HuH-7 (cell line): ENCODE measurements at regions not wholly inside any gene's neighbourhood (a gene's known extent, or its start where the extent isn't known, plus 50 kb on each side); places are given as distances from the start of the nearest gene placed in this dataset.
"Not testable (repeated sequence)": the region's sequence is repeated elsewhere in the genome, so short reads cannot be mapped to it uniquely, and the experiment has no call there.

ENCODE experiments used
- DNase-seq: peaks from one replicate; pipeline ENCODE4 v3.0.0; 2011; ENCODE audit warnings: low spot score

DNA sequence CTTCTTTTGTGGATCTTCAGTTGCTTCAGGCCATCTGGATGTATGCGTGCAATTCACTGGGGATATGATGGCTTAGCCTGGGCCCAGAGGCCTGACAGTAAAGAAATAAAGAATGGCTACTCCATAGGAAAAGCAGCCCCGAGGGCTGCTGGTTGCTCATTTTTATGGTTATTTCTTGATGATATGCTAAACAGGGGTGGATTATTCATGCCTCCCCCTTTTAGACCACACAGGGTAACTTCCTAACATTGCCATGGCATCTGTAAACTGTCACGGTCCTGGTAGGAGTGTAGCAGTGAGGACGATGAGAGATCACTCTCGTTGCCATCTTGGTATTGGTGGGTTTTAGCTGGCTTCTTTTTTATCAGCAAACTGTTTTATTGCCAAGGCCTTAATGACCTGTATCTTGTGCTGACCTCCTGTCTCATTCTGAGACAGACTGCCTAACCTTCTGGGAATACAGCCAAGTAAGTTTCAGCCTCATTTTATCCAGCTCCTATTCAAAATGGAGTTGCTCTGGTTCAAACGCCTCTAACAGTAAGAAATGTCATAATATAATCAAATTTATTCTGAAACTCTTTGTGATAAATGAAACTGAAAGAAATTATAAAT is 60.5 kb downstream of the DSEL start:
- no peak for DNase-seq

DNA sequence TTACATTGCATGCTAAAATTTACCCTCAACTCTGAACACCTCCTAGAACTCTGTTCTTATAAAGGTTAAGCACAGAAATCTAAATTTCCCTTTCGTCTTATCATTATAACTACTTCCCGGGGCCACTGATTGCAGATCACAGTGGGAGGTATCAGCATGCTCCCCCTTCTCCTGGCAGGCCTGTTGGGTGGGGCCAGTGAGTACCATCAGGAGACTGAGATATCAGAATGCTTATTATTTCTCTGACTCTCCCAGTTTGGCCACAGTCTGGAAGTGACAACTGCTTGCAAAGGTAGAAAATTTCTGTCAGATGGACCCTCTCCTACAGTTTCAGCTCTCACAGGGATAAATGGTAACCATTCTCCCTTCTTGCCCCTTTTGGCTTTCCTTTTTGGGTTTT is 62.6 kb downstream of the DSEL start:
- DNase-seq = no peak

DNA sequence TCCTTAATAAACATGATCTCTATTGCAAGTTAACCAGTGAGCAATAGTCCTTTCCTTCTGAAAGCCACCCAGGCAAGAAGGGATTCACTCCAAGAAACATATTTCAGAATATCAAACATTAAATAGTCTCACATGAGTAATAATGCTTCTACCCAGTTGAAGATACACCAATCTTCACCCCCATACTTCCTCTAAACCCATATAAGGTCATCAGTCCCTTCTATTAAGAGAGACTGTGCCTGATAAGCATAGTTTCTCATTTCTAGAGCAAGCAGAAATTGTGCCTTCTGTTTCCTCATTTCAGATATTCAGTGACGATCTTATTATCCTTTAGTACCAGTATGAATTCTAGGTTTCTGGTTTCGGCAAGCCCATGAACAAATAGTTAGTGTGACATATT is 64.6 kb downstream of the DSEL start:
- DNase-seq = no peak

DNA sequence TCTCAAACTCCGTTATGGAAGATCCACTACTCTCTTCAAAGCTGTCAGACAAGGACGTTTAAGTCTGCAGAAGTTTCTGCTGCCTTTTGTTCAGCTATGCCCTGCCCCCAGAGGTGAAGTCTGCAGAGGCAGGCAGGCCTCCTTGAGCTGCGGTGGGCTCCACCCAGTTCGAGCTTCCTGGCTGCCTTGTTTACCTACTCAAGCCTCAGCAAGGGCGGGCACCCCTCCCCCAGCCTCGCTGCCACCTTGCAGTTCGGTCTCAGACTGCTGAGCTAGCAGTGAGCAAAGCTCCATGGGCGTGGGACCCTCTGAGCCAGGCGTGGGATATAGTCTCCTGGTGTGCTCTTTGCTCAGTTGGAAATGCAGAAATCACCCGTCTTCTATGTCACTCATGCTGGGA is 65.4 kb downstream of the DSEL start:
- DNase-seq = not testable (repeated sequence)

DNA sequence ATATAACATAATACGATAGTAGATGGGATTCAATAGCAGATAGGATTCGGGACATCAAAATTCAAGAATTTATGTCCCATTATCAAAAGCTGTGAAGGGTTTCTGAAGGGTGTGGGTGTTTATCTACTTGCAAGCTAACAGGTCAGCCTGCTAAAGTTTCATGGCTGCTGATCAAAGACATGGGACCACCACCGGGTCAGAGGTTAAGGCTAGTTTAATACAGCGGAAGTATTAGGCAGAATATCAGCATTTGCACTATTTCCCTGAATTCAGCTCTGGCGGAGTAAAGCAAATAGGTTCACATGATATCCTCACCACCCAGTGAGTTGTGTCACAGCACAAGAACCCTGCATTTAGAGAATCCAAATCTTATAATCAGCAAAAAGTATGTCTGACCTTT is 82.5 kb downstream of the DSEL start:
- DNase-seq = peak; percentile 12

DNA sequence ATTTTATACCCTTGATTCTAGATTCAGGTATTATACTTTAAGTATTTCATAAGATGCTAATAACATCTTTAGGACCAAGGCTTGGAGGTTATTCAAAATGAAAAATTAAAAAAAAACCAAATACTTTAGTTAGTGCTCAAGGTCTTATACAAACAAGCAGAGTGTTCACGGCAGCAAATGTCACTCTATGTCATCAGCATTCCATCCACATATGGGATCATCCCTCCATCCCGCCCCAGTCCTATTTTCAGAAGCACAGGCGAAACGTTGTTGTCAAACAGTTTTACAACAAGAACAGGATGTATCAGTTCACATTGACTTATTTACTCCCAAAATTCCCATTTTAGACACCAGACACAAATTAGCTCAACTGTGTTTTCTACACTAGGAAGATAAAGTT is 83.7 kb downstream of the DSEL start:
- no peak for DNase-seq

DNA sequence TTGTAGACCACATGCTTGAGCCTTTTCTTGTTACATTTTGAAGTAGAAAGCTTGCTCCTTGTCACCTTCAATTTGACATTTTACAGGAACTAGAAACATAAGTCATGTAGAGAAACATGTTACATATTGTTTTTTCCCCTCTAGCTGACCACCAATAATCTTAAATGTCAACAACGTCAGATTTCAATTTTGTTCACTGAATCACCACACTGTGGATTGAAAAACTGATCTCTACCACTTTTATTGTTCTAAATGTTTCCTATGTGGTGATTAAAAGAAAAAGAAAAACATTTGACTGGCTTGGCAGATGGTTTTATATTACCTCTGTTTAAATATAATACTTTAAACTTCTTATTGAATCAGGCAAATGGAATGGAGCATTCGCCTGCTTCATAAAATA is 87.7 kb downstream of the DSEL start:
- no peak for DNase-seq

DNA sequence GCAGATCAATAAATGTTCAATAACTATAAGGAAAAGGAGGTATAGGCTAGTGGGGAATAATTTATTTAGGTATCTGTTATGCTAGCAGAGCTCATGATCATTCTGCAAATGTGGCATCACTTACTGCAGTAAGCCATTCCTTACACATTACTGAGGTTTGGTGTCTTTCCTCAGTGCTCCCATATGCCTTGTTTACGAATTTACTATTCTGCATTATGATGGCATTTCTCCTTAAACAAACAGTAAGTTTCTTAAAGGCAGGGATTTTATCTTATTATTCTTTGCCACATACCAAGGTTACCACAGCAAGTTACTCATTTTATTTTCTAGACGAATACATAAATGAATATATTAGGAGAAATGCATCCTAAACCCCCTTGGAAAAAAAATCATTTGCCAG is 88.4 kb downstream of the DSEL start:
- DNase-seq = no peak

DNA sequence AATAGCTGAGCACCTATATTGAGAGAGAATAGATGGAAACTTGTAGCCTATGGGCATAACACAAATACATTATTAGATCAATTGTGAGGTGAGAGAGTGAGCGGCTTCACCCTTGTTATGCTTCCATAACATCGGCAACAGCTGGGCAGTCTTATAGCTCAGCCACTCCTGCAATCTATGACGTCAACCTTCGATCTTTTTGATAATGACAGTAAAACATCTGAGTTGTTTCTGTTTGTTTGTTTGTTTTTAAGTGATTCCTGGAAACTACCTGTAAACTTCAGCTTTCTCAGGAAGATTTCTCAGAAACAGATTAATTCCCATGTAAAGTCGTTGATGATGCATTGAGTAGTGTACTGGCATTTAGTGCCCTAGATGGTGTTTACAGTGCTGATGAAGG is 90.0 kb downstream of the DSEL start:
- DNase-seq = no peak

DNA sequence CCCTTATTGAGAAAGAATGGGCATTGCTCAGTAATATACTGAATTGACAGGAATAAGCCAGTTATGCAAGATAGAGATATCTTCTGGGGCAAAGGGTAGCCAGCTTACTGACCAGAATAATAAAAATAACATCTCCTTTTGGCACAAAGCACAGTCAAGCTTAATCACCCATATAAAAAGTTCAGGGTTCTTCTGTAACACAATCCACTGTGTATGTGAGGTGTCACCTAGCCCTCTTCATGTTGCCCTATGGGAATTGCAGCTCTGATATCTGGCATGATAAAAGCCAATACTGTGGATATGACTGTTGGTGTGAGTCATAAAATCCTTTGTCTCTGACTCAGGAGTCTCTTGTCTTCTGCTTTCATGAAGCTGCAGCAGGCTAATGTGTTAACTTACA is 90.8 kb downstream of the DSEL start:
- no peak for DNase-seq

DNA sequence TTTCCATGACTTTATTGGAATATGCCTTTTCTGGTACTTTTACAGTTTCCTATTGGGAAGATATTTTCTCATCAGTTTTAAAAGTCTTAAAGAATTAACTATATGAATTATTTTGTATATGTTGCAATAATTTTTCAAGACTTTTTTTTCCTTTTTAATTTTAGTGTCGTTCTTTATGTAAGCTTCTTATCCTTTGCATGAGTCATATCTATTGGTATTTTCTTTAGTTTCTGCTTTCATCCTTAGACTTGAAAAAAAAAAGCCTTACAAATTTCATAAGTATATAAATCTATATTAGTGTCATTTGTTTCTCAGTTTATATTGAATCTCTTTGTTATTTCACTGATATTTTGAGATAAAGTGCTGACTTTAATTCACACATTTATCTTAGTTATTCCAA is 94.9 kb downstream of the DSEL start:
- no peak for DNase-seq

DNA sequence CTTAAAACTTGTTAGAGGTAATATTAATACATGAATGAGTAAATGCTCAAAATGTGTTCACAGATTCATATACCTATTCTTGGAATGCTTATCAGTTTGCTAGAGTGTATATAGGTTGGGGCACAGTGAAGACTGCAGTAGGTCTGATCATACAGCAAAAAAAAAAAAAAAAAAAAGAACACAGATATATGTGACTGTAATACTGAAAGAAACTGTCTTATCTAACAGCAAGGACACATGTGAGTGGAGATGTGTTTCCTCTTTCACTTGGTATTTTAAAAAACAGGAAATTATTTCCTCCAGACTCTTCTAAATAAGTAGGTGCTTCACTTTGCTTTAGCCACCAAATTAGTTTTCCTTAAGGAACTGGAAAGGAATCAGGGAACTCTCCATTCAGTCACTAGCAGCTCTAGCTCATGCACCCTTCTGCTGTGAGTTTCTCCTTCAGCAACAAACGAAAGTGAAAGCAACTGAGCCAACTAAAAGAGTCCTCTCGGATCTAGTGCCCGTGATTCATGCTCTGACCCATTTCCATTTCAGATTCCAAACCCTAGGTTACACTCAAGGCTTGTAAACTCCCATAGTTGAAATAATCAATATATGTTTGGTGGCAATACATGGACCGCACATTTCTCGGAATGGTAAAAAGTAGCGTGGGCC is 98.5 kb downstream of the DSEL start:
- peak; percentile 23 for DNase-seq

DNA sequence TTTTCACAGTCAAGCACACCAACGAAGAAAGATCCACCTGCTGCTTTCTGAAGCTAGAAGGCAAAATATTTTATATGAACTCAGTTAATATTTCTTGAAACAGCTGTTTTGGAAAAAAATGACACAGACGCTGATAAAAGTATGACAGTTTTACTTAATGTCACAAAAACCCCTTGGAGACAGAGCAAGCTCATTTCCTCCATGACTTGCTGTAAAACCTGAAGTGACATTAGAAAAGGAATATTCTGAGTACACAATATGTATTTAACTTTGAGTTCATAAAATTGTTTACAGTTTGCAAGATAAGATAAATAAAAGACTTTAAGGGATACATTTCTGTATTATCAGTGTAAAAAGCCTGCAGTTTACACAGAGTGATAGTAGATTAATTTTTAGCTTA is 105.4 kb downstream of the DSEL start:
- no peak for DNase-seq

DNA sequence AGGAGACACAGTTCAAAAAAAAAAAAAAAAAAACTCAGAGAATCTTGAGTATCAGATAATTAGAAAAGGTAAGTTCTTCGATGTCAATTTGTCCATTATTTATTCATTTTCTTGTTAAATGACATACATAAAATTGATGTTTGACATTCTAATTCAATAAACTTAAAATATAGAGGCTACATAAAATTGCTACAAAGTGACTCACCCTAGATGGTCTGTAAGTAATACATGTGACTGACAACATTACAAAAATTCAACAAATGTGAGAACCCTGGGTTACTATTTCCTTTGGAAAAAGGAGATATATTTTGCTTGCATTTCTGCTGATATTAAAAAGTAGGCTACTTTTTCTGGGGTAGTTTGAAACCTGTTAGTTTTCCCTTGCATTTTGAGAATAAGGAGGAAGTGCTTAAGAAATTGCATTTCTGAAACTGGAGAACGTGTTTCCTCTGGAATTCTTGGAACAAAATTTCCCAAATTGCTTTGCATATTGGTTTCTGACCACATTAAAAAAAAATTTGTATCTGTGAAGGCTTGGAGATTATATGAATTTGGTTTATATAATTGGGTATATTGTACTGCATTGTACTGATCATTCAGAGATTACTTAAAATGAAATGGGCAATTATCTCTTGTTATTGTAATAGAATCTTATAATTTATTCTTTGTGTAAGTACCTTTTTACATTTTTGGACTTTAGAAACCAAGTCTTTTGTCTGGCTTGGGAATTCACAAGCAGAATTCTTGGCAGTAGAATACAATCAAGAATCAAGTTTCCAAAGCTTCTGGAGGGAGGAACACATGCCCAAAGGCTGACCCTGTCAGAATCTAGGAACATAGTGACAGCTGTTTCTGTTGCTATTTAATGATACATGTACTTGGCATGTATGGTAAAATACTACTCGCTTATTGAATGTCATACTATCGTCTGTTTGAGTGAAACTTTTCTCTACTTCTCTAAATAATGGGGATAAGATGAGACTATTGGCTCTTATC is 106.1 kb downstream of the DSEL start:
- no peak for DNase-seq

DNA sequence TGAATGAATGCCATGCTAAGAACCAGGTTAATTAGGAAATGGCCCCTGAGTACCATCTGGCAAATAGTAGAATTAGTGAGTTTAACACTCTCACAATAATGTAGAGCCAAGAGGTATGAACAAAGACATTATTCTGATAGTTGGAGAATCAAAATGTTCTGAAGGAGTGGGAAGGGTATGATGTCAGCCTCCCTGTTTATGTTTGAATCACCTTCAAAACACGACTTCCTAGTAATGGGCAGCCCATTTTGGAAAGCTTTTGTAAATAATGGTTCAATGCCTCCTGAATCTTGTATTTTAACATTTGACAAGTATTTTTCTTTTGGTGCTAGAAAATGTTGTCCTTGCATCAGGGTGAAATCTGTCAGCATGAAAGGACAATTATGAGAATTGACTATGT is 108.3 kb downstream of the DSEL start:
- DNase-seq = no peak

DNA sequence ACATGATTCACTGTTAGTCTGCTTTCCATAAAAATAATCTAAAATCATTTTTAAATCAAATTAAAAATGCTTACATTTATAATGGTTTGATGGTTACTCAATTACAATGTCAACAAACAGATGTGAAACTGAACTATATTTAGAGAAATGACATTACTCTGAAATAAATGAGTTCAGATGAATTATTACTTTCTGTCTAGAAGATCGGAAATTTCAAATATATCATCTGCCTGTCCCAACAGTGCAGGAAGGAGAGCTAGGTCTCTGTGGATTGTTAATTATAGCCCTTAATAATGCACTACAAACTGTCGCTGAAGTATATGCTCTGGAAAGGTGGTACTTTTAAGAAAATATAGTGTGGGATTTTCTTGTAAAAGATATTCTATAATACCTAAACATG is 109.8 kb downstream of the DSEL start:
- no peak for DNase-seq

DNA sequence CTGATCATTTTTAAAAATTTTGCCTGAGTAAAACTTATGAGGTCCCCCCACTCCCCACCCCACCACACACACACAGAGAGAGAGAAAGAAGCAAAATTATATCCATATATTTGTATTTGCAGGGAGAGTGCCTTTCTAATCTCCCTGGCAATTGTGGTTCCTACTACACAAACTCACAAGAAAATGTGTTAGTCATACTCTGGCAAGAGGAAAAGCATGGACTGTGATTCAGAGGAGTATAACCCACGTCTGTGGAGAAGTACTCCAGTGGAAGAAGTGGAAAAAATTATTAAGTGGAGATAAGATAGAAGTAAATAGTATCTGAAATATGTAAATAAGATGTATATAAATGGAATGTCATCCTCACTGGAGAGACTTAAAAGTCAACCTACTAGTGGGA is 114.0 kb downstream of the DSEL start:
- DNase-seq = no peak

DNA sequence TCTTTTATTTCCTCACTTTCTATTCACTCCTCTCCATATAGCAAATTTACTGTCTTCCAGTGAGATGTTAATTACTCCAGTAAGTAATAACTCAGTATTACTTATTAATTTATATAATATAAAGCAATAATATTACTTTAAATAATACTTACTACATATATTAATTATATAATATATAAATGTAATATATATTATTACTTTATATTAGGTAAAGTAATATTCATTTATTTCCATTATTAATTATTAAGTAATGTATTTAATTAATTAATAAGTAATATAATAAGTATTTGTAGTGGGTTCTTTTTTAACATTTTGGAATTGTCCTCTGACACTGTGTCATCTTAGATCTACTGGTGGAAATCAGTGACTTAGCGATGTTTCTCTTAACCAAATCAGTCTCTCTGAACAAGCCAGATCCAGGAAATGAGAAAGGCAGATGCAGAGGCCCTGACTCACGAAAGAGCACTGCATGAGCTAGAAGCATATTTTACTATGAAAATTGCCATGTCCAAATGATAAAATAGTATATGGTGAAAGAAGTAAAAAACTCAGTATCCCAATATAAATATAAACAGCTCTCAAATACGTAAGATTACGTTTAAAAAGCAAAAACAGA is 115.9 kb downstream of the DSEL start:
- DNase-seq = no peak

DNA sequence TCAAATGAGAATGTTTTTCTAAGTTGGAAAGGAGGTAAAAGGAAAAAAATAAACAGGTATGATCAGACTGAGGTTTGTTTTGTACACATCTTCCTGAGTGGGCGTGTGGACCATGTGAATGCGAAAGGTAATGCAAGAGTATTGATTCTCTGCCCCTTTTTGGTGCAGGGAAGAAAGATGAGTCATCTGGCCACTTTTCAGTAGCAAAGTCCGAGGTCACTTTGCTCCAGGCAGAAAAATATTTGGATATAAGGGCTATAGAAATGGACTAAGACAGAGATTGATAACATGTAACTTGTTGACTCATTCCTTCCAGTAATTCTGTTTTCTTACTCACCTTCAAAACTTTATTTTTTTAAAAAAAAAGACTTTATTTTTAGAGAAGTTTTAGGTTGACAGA is 130.5 kb downstream of the DSEL start:
- no peak for DNase-seq

DNA sequence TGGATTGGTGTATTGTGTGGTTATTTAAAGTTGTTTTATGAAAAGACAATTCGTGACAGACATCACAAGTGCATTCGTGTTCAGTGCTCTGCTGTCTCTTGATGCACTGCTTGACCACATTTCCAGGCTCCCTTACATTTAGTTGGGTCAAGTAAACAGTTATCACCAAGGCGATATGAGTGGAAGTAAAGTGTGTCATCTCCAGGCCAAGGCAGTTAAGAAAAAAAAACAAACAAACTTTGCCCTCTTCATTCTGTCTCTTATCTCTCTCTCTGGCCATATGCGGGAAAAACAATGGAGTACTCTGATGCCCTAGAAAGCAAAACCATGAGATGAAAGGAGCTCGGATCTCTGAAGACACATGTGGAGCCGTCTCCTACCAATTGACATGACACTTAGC is 131.1 kb downstream of the DSEL start:
- no peak for DNase-seq

DNA sequence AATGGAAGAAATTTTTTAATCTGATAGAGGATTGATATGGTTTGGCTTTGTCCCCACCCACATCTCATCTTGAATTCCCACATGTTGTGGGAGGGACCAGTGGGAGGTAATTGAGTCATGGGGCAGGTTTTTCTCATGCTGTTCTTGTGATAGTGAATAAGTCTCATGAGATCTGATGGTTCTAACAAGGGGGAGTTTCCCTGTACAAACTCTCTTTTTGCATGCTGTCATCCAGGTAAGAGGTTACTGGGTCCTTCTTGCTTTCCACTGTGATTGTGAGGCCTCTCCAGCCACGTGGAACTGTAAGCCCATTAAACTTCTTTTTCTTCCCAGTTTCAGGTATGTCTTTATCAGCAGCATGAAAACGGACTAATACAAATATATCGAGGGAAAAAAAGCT is 132.5 kb downstream of the DSEL start:
- DNase-seq = not testable (repeated sequence)

DNA sequence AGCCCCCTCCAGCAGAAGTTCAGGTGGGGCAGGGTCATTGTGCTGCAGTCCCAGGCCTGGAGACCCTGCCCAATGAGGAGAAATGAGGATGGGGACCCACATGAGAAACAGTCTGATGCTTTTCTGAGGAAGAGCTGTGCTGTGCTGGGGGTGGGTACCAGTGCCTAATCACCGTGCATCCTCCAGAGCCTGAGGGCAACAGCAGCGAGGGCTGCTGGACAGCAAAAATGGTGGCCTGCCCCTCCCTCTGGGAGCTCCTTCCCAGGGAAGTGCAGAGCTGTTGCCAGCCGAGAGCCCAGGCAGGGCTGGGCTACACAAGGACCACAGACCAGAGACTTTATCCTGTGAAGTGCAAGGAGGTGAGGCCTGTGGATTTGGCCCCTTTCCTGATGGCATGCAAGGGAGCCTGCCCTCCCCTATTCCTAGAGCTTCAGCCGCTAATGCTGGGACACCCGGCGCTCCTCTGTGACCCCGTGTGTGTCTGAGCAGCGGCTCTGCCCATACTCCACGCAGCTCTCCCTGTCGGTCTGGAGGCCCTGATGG is 134.8 kb downstream of the DSEL start:
- no peak for DNase-seq
